Gastrocnemius medialis (tissue), 4 donors: ENCODE measurements at regions not wholly inside any gene's neighbourhood (a gene's known extent, or its start where the extent isn't known, plus 50 kb on each side); places are given as distances from the start of the nearest gene placed in this dataset.

ENCODE experiments used
- ATAC-seq, 2 donors: fragments of 150-250 bp; one replicate each; pipeline ENCODE4 v1.9.1; 2016
- DNase-seq, 2 donors: peaks; one replicate each; pipeline ENCODE4 v3.0.0-alpha.2; 2019
- H3K27ac ChIP-seq, 4 donors: fragments of 200-600 bp; sonication (generic); 1 replicate in 1 of 4; 2 replicates in 3 of 4; pipeline ENCODE4 v1.5.1; 2016 to 2018; ENCODE audit warnings: mild to moderate bottlenecking in 2 of 4, moderate library complexity in 1 of 4
- H3K27me3 ChIP-seq, 3 donors: fragments of 200-600 bp; sonication (generic) in 2 of 3; 1 replicate in 1 of 3; 2 replicates in 2 of 3; pipeline versions ENCODE4 v1.5.1 to v1.6.0; 2016 to 2019; ENCODE audit warnings: mild to moderate bottlenecking in 1 of 3, moderate library complexity in 1 of 3
- H3K36me3 ChIP-seq, 2 donors: fragments of 200-600 bp; sonication (generic) in 1 of 2; one replicate each; pipeline ENCODE4 v1.5.1; 2017 to 2018
- H3K4me1 ChIP-seq, 2 donors: fragments of 200-600 bp; sonication (generic) in 1 of 2; one replicate each; pipeline ENCODE4 v1.5.1; 2016 to 2017; ENCODE audit warnings: mild to moderate bottlenecking in 2 of 2
- H3K4me3 ChIP-seq, 4 donors: fragments of 200-600 bp; sonication (generic) in 3 of 4; 1 replicate in 1 of 4; 2 replicates in 3 of 4; pipeline ENCODE4 v1.5.1; 2016 to 2019; ENCODE audit warnings: mild to moderate bottlenecking in 2 of 4
- H3K9me3 ChIP-seq, 3 donors: fragments of 200-600 bp; sonication (generic) in 2 of 3; 1 replicate in 1 of 3; 2 replicates in 2 of 3; pipeline ENCODE4 v1.5.1; 2016 to 2019
- POLR2A ChIP-seq, 2 donors: fragments of 450-650 bp; IDR thresholded peaks; one replicate each; pipeline ENCODE4 v1.6.1; 2017; ENCODE audit warnings: antibody characterized with exemption in 2 of 2, mild to moderate bottlenecking in 2 of 2, moderate library complexity in 2 of 2
- in situ Hi-C, 4 donors: fragments of 200-750 bp; cut with MboI; loops; one replicate each; pipeline versions ENCODE4 v1.15.0 to v1.8.0; 2017; ENCODE audit warnings: low sequenced_read_pairs in 4 of 4
- intact Hi-C: fragments of 100-400 bp; cut with DNase I; formaldehyde crosslinking; loops from one replicate; pipeline ENCODE4 v1.15.1; 2023; ENCODE audit warnings: low total_unique reads
- TF ChIP-seq, protein P1 (sequence below), 5 experiments: fragments of 450-650 bp in 3 of 5; fragments of 200-600 bp in 2 of 5; sonication (generic) in 2 of 5; IDR thresholded peaks in 4 of 5; conservative IDR thresholded peaks in 1 of 5; 1 replicate in 4 of 5; 2 replicates in 1 of 5; pipeline ENCODE4 v1.5.1; 2016 to 2019; ENCODE audit warnings: antibody characterized with exemption in 5 of 5, mild to moderate bottlenecking in 3 of 5, moderate library complexity in 3 of 5

DNA sequence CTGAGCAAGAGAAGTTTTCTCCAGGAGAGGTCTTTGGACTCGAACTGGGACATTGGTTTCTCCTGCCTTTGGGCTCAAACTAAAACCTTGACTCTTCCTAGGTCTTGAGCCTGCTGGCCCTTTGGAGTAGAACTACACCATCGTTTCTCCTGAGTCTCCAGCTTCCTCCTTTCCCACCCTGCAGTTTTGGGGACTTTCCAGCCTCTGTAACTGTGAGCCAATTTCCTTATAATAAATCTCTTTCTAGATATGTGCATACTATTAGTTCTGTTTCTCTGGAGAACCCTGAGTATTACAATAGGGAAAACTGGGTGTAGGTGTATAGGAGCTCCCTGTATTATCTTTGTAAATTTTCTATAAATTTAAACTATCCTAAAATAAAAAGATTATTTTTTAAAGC lies 219.8 kb upstream of the AGAP1 start:
- intact Hi-C loops (no loop called here), in situ Hi-C loops (no loop called here)
- H3K36me3 ChIP-seq = no peaks in the 10 kb centered on the region
- DNase-seq = no peak
- no peaks in the 10 kb centered on the region for H3K9me3 ChIP-seq
- H3K27ac ChIP-seq = no peak overlapping the region
- no peaks in the 10 kb centered on the region for H3K4me1 ChIP-seq
- ATAC-seq = no peak
- no peaks in the 10 kb centered on the region for H3K27me3 ChIP-seq
- no peak overlapping the region for H3K4me3 ChIP-seq
- TF ChIP-seq, protein P1, sequence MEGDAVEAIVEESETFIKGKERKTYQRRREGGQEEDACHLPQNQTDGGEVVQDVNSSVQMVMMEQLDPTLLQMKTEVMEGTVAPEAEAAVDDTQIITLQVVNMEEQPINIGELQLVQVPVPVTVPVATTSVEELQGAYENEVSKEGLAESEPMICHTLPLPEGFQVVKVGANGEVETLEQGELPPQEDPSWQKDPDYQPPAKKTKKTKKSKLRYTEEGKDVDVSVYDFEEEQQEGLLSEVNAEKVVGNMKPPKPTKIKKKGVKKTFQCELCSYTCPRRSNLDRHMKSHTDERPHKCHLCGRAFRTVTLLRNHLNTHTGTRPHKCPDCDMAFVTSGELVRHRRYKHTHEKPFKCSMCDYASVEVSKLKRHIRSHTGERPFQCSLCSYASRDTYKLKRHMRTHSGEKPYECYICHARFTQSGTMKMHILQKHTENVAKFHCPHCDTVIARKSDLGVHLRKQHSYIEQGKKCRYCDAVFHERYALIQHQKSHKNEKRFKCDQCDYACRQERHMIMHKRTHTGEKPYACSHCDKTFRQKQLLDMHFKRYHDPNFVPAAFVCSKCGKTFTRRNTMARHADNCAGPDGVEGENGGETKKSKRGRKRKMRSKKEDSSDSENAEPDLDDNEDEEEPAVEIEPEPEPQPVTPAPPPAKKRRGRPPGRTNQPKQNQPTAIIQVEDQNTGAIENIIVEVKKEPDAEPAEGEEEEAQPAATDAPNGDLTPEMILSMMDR (IDR thresholded peaks at IDR 0.05 in 4 of 5, conservative IDR thresholded peaks at IDR 0.05 in 1 of 5) = no peak
- no peak for TF ChIP-seq POLR2A (IDR thresholded peaks at IDR 0.05)

DNA sequence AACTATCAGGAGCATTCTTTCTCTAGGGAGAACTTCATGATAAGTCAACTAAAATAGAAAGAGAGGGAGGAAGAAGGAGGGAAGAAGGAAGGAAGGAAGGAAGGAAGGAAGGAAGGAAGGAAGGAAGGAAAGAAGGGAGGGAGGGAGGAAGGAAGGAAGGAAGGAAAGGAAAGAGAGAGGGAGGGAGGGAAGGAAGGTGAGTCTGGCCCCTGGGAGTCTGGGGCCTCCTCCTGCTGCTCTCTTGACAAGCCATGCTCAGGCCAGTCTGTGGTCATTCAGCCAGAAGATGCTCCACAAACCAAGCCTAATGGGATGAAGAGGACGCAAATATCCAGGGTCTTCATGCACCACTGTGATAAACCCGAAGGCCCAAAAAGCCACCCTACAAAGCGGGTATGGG lies 216.4 kb upstream of the AGAP1 start:
- intact Hi-C loops = no loop called here
- TF ChIP-seq, protein P1 (IDR thresholded peaks at IDR 0.05 in 4 of 5, conservative IDR thresholded peaks at IDR 0.05 in 1 of 5) = no peak
- TF ChIP-seq POLR2A (IDR thresholded peaks at IDR 0.05) = no peak

DNA sequence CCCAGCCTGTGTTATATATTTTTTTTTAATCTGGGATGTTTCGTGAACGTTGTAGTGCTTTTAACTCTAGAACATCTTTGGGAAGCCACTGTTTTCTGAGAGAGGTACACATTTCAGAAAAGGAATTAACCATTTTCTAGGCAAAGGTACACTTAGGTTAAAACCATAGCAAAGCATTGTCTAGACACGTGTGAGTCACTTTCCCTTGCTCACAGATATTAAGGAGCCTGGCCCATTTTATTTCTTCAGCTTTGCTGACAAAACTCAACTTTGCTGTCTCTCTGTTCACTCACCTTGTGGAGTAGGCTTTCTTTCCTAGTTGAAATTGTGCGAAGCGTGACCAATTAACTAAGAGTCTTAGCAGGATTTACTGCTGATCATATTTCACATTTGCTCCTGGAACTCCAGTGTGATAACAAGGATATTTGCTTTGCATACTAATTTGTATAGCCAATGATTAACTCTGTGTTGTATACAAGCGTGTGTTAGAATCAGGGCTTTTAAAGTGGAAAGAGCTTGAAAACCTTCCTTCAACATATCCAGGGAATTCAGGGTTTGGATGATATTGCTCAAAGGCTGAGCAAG lies 215.0 kb upstream of the AGAP1 start:
- no peaks in the 10 kb centered on the region for H3K36me3 ChIP-seq
- intact Hi-C loops (no loop called here), in situ Hi-C loops (no loop called here)
- ATAC-seq (no peak), DNase-seq (no peak)
- no peak overlapping the region for H3K4me3 ChIP-seq
- H3K9me3 ChIP-seq = no peaks in the 10 kb centered on the region
- no peak overlapping the region for H3K27ac ChIP-seq
- H3K4me1 ChIP-seq = no peaks in the 10 kb centered on the region
- TF ChIP-seq POLR2A (IDR thresholded peaks at IDR 0.05) = no peak
- TF ChIP-seq, protein P1 (IDR thresholded peaks at IDR 0.05 in 4 of 5, conservative IDR thresholded peaks at IDR 0.05 in 1 of 5) = no peak
- H3K27me3 ChIP-seq = no peaks in the 10 kb centered on the region

More for the DNA sequence above, 216.4 kb upstream of the AGAP1 start:
- H3K4me1 ChIP-seq = no peaks in the 10 kb centered on the region
- H3K9me3 ChIP-seq = no peaks in the 10 kb centered on the region
- no peak overlapping the region for H3K4me3 ChIP-seq
- in situ Hi-C loops = no loop called here
- DNase-seq (no peak), ATAC-seq (no peak)
- H3K27ac ChIP-seq = no peak overlapping the region
- no peaks in the 10 kb centered on the region for H3K27me3 ChIP-seq
- no peaks in the 10 kb centered on the region for H3K36me3 ChIP-seq

DNA sequence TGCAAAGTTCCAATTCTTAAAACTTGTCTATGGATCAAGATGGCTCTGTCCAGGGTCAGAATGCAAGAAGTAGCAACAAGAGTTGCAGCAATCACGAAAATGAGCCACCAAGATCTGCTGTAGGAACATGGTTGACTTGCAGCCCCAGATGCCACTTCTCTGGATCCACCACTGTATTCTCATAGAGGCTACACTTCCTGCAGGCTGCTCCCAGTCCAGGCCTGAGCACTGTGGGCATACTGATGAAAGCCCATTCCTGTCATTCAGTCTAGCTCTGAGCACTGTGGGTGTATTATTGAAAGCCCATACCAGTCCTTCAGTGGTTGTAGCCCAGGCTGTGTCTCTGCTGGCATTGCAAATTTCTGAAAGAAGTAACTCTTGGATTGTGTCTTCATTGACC lies 213.9 kb upstream of the AGAP1 start:
- Histone ChIP-seq H3K27ac (no peak overlapping the region), H3K36me3 (no peaks in the 10 kb centered on the region), H3K27me3 (no peaks in the 10 kb centered on the region), H3K4me3 (no peak overlapping the region), H3K9me3 (no peaks in the 10 kb centered on the region), H3K4me1 (no peaks in the 10 kb centered on the region)
- in situ Hi-C loops = no loop called here
- ATAC-seq (no peak), DNase-seq (no peak)
- intact Hi-C loops = no loop called here
- no peak for TF ChIP-seq POLR2A (IDR thresholded peaks at IDR 0.05)
- TF ChIP-seq, protein P1 (IDR thresholded peaks at IDR 0.05 in 4 of 5, conservative IDR thresholded peaks at IDR 0.05 in 1 of 5) = no peak

DNA sequence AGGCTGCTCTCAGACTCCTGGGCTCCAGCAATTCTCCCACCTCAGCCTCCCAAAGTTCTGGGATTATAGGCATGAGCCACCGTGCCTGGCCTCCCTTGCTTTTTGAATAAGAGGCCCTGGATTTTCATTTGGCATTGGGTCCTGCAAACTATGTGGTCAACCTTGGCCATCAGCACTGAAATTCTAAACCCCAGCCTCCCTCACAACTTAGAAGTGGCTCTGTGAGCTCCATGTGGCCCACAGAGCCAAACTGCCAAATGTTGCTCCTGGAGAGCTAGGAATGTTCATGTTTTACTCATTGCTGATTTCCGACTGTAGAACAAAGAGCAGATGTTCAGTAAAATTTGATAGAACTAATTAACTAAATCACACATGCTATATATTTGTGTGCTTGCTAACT lies 210.6 kb upstream of the AGAP1 start:
- Histone ChIP-seq H3K36me3 (no peaks in the 10 kb centered on the region), H3K27ac (no peak overlapping the region), H3K4me1 (no peaks in the 10 kb centered on the region), H3K27me3 (no peaks in the 10 kb centered on the region), H3K9me3 (no peaks in the 10 kb centered on the region), H3K4me3 (no peak overlapping the region)
- no peak for DNase-seq
- no peak for ATAC-seq
- intact Hi-C loops = no loop called here
- in situ Hi-C loops = no loop called here
- TF ChIP-seq POLR2A (IDR thresholded peaks at IDR 0.05) = no peak
- TF ChIP-seq, protein P1 (IDR thresholded peaks at IDR 0.05 in 4 of 5, conservative IDR thresholded peaks at IDR 0.05 in 1 of 5) = no peak
